Esophagus squamous epithelium (tissue), 5 donors: ENCODE measurements at regions not wholly inside any gene's neighbourhood (a gene's known extent, or its start where the extent isn't known, plus 50 kb on each side); places are given as distances from the start of the nearest gene placed in this dataset.

Experiments
- DNase-seq: peaks from one replicate; lab custom pipeline; 2025; lab: John Stamatoyannopoulos, UW
- H3K27ac ChIP-seq, 4 donors: fragments of 200-600 bp; sonication (generic); one replicate each; pipeline ENCODE4 v1.5.1; 2016 to 2019; ENCODE audit warnings: mild to moderate bottlenecking in 1 of 4
- H3K27me3 ChIP-seq, 4 donors: fragments of 200-600 bp; sonication (generic); 1 replicate in 3 of 4; 2 replicates in 1 of 4; pipeline versions ENCODE4 v1.5.1 to v1.6.0; 2017 to 2021; ENCODE audit warnings: antibody characterized with exemption in 1 of 4
- H3K36me3 ChIP-seq, 3 donors: fragments of 200-600 bp; sonication (generic); one replicate each; pipeline ENCODE4 v1.5.1; 2016 to 2019
- H3K4me1 ChIP-seq, 3 donors: fragments of 200-600 bp; sonication (generic); one replicate each; pipeline ENCODE4 v1.5.1; 2017 to 2019
- H3K4me3 ChIP-seq, 4 donors: fragments of 200-600 bp; sonication (generic); 1 replicate in 3 of 4; 2 replicates in 1 of 4; pipeline ENCODE4 v1.5.1; 2016 to 2019; ENCODE audit warnings: mild to moderate bottlenecking in 2 of 4, moderate library complexity in 1 of 4
- H3K9me3 ChIP-seq, 3 donors: fragments of 200-600 bp; sonication (generic); one replicate each; pipeline ENCODE4 v1.5.1; 2016 to 2019
- CTCF ChIP-seq, 6 experiments: fragments of 450-650 bp in 4 of 6; fragments of 200-600 bp in 2 of 6; sonication (generic) in 2 of 6; IDR thresholded peaks; one replicate each; pipeline ENCODE4 v1.5.1; 2016 to 2019; ENCODE audit warnings: antibody characterized with exemption in 6 of 6, mild to moderate bottlenecking in 4 of 6, moderate library complexity in 4 of 6
- POLR2A ChIP-seq, 4 donors: fragments of 450-650 bp; IDR thresholded peaks; one replicate each; pipeline ENCODE4 v1.6.1; 2017; ENCODE audit warnings: antibody characterized with exemption in 4 of 4, mild to moderate bottlenecking in 4 of 4, moderate library complexity in 3 of 4
- WGBS, 2 donors: methylation state at CpG; one replicate each; pipeline ENCODE4 v1.1.5; 2018; 5-methylcytosine and 5-hydroxymethylcytosine counted together
- intact Hi-C: fragments of 100-400 bp; cut with DNase I; formaldehyde crosslinking; loops from one replicate; pipeline ENCODE4 v1.15.0; 2022
- donor health status: DM: yes; HTN: yes; CAD: no.

GRCh38 chr12:124475295-124476010, 92.0 kb downstream of the NCOR2 start:
- intact Hi-C loops = no loop called here
- no peaks in the 10 kb centered on the region for H3K27me3 ChIP-seq
- DNase-seq = no peak
- H3K4me3 ChIP-seq = no peak overlapping the region
- WGBS, 2 donors = 78 to 83% methylated on average over 7 to 11 of the region's 14 CpGs
- peaks cover 20 to 100% (median 28%) of the 10 kb centered on the region in 3 donors for H3K36me3 ChIP-seq
- TF ChIP-seq POLR2A (IDR thresholded peaks at IDR 0.05) (no peak), CTCF (IDR thresholded peaks at IDR 0.05) (no peak)
- H3K4me1 ChIP-seq = peaks cover 7 to 21% (median 10%) of the 10 kb centered on the region in 3 donors
- H3K9me3 ChIP-seq = peaks cover 0 to 15% (median 7%) of the 10 kb centered on the region in 3 donors
- H3K27ac ChIP-seq = no peak overlapping the region

- Histone ChIP-seq H3K27ac (no peak overlapping the region), H3K36me3 (peaks cover 22 to 100% (median 28%) of the 10 kb centered on the region in 3 donors), H3K27me3 (no peaks in the 10 kb centered on the region), H3K4me1 (peaks cover 0 to 13% (median 5%) of the 10 kb centered on the region in 3 donors), H3K9me3 (peaks cover 0 to 16% (median 7%) of the 10 kb centered on the region in 3 donors), H3K4me3 (no peak overlapping the region)
- intact Hi-C loops = no loop called here
- TF ChIP-seq CTCF (IDR thresholded peaks at IDR 0.05) (no peak), POLR2A (IDR thresholded peaks at IDR 0.05) (no peak)
- DNase-seq = no peak
- WGBS, 2 donors = 71 to 88% methylated on average over 1 to 3 of the region's 9 CpGs
These were observed 92.7 kb downstream of the NCOR2 start for GRCh38 chr12:124474709-124475108.

- WGBS, 2 donors = 89 to 97% methylated on average over 13 of the region's 14 CpGs
- H3K36me3 ChIP-seq = peaks cover 22 to 90% (median 30%) of the 10 kb centered on the region in 3 donors
These were observed 94.6 kb downstream of the NCOR2 start for GRCh38 chr12:124472690-124473279.

GRCh38 chr12:124471828-124472227, 95.6 kb downstream of the NCOR2 start:
- TF ChIP-seq POLR2A (IDR thresholded peaks at IDR 0.05) (no peak), CTCF (IDR thresholded peaks at IDR 0.05) (no peak)
- no peak for DNase-seq
- Histone ChIP-seq H3K36me3 (peaks cover 22 to 80% (median 30%) of the 10 kb centered on the region in 3 donors), H3K27ac (no peak overlapping the region), H3K4me3 (no peak overlapping the region), H3K9me3 (peaks cover 0 to 21% (median 15%) of the 10 kb centered on the region in 3 donors), H3K4me1 (peaks cover 0 to 8% (median 5%) of the 10 kb centered on the region in 3 donors), H3K27me3 (no peaks in the 10 kb centered on the region)
- 78 to 82% methylated on average over 2 of the region's 2 CpGs for WGBS, 2 donors
- intact Hi-C loops = no loop called here

More at GRCh38 chr12:124472690-124473279, 94.6 kb downstream of the NCOR2 start:
- Histone ChIP-seq H3K9me3 (peaks cover 0 to 21% (median 15%) of the 10 kb centered on the region in 3 donors), H3K27ac (no peak overlapping the region), H3K27me3 (no peaks in the 10 kb centered on the region), H3K4me1 (peaks cover 0 to 8% (median 5%) of the 10 kb centered on the region in 3 donors), H3K4me3 (no peak overlapping the region)
- no peak for TF ChIP-seq CTCF (IDR thresholded peaks at IDR 0.05)
- no peak for TF ChIP-seq POLR2A (IDR thresholded peaks at IDR 0.05)
- intact Hi-C loops = no loop called here
- DNase-seq = no peak

- Histone ChIP-seq H3K36me3 (peaks cover 16 to 80% (median 27%) of the 10 kb centered on the region in 3 donors), H3K4me1 (peaks cover 0 to 16% (median 9%) of the 10 kb centered on the region in 3 donors), H3K9me3 (peaks cover 0 to 21% (median 15%) of the 10 kb centered on the region in 3 donors), H3K27ac (no peak overlapping the region), H3K27me3 (no peaks in the 10 kb centered on the region), H3K4me3 (no peak overlapping the region)
- no peak for DNase-seq
- intact Hi-C loops = no loop called here
- 88 to 92% methylated on average over 4 to 10 of the region's 10 CpGs for WGBS, 2 donors
- no peak for TF ChIP-seq POLR2A (IDR thresholded peaks at IDR 0.05)
- TF ChIP-seq CTCF (IDR thresholded peaks at IDR 0.05) = no peak
These were observed 96.6 kb downstream of the NCOR2 start for GRCh38 chr12:124470806-124471205.
